SK-N-SH (cell line): ENCODE measurements at regions not wholly inside any gene's neighbourhood (a gene's known extent, or its start where the extent isn't known, plus 50 kb on each side); places are given as distances from the start of the nearest gene placed in this dataset.

Source experiments
- CTCF ChIA-PET: fragments of 300-600, 350-600 bp; formaldehyde crosslinking; extraction: SDS; loops from one replicate; lab custom pipeline; 2021; lab: Yijun Ruan, JAX
- POLR2A ChIA-PET: fragments of 350-600 bp; sonication (Branson Sonifier 250); formaldehyde crosslinking; extraction: SDS; loops from one replicate; lab custom pipeline; 2020; ENCODE audit warnings: antibody characterized with exemption, inconsistent platforms; lab: Yijun Ruan, JAX
- DNase-seq: peaks from one replicate; pipeline ENCODE4 v3.0.0; 2012
- H2AFZ ChIP-seq: fragments of 200-600 bp; sonication (generic); 2 replicates; pipeline ENCODE4 v1.8.1; 2016; ENCODE audit warnings: antibody characterized with exemption, mild to moderate bottlenecking, low read depth
- H3F3A ChIP-seq: fragments of 200-600 bp; sonication (generic); replicated peaks from 2 replicates; pipeline ENCODE3; 2016; ENCODE audit warnings: antibody characterized with exemption, mild to moderate bottlenecking; ENCODE audit not compliant: insufficient read depth
- H3K27ac ChIP-seq, 2 experiments: fragments of 200-500 bp in 1 of 2; fragments of 200-600 bp in 1 of 2; sonication (Bioruptor generic) in 1 of 2; sonication (generic), shearing (Covaris generic) in 1 of 2; 2 replicates each; pipeline versions ENCODE4 v1.5.1 to v1.6.1; 2014 to 2016; ENCODE audit warnings: low read depth in 2 of 2, inconsistent platforms in 1 of 2, low read length in 1 of 2, mild to moderate bottlenecking in 1 of 2, mixed read lengths in 1 of 2
- H3K27me3 ChIP-seq: fragments of 200-600 bp; sonication (generic), shearing (Covaris generic); 2 replicates; pipeline ENCODE4 v1.6.1; 2016; ENCODE audit warnings: mixed run types; ENCODE audit not compliant: insufficient read depth
- H3K36me3 ChIP-seq, 2 experiments: fragments of 200-500 bp in 1 of 2; fragments of 200-600 bp in 1 of 2; sonication (Bioruptor generic) in 1 of 2; sonication (generic) in 1 of 2; replicated peaks in 1 of 2; 2 replicates each; pipeline versions ENCODE3 to v1.5.1; 2014 to 2016; ENCODE audit warnings: low read length in 1 of 2, mild to moderate bottlenecking in 1 of 2; ENCODE audit not compliant: insufficient read depth in 2 of 2, control insufficient read depth in 1 of 2
- H3K4me1 ChIP-seq, 2 experiments: fragments of 200-500 bp in 1 of 2; fragments of 200-600 bp in 1 of 2; sonication (Bioruptor generic) in 1 of 2; sonication (generic), shearing (Covaris generic) in 1 of 2; 2 replicates each; pipeline versions ENCODE4 v1.5.1 to v1.6.1; 2014 to 2016; ENCODE audit warnings: low read depth in 1 of 2, low read length in 1 of 2, mixed run types in 1 of 2; ENCODE audit not compliant: insufficient read depth in 2 of 2, control insufficient read depth in 1 of 2
- H3K4me2 ChIP-seq: fragments of 200-600 bp; sonication (generic), shearing (Covaris generic); 2 replicates; pipeline ENCODE4 v1.6.1; 2017; ENCODE audit warnings: mixed run types
- H3K4me3 ChIP-seq, 2 experiments: fragments of 200-500 bp in 1 of 2; fragments of 200-600 bp in 1 of 2; sonication (Bioruptor generic) in 1 of 2; sonication (generic), shearing (Covaris generic) in 1 of 2; 2 replicates each; pipeline versions ENCODE4 v1.5.1 to v1.8.1; 2014 to 2016; ENCODE audit warnings: low read depth in 2 of 2, inconsistent platforms in 1 of 2, low read length in 1 of 2, mild to moderate bottlenecking in 1 of 2, mixed read lengths in 1 of 2, moderate library complexity in 1 of 2
- H3K79me2 ChIP-seq: fragments of 200-600 bp; sonication (generic); 2 replicates; pipeline ENCODE4 v1.8.1; 2017; ENCODE audit warnings: mild to moderate bottlenecking; ENCODE audit not compliant: insufficient read depth
- H3K9ac ChIP-seq: fragments of 200-600 bp; sonication (generic); 2 replicates; pipeline ENCODE4 v1.6.1; 2017; ENCODE audit warnings: mixed run types
- H3K9me2 ChIP-seq: fragments of 200-600 bp; sonication (generic); 2 replicates; pipeline ENCODE4 v1.6.1; 2017; ENCODE audit warnings: mixed run types
- H3K9me3 ChIP-seq: fragments of 200-600 bp; sonication (generic); 2 replicates; pipeline ENCODE4 v1.6.1; 2017; ENCODE audit warnings: mixed run types, mild to moderate bottlenecking, moderate library complexity
- H4K20me1 ChIP-seq: fragments of 200-600 bp; sonication (generic); 2 replicates; pipeline ENCODE4 v1.6.1; 2017; ENCODE audit warnings: mild to moderate bottlenecking, mixed run types; ENCODE audit not compliant: insufficient read depth
- CTCF ChIP-seq: fragments of 200-600 bp; sonication (generic); IDR thresholded peaks from 2 replicates; pipeline ENCODE4 v1.6.1; 2017; ENCODE audit warnings: antibody characterized with exemption, mild to moderate bottlenecking, moderate library complexity
- EZH2phosphoT487 ChIP-seq: fragments of 200-600 bp; sonication (generic); IDR thresholded peaks from 2 replicates; pipeline ENCODE4 v1.6.1; 2017; ENCODE audit warnings: low read depth, mixed run types, mild to moderate bottlenecking, antibody characterized with exemption, moderate library complexity, borderline replicate concordance
- FOSL2 ChIP-seq: IDR thresholded peaks from 2 replicates; pipeline ENCODE4 v1.4.0; 2012; ENCODE audit warnings: low read depth, mild to moderate bottlenecking, moderate library complexity, borderline replicate concordance
- FOXM1 ChIP-seq: IDR thresholded peaks from 2 replicates; pipeline ENCODE4 v1.4.0; 2012; ENCODE audit warnings: low read depth, mild to moderate bottlenecking
- GATA2 ChIP-seq: sonication (generic); formaldehyde crosslinking; IDR thresholded peaks from 2 replicates; pipeline ENCODE4 v1.5.0; 2020; ENCODE audit warnings: mild to moderate bottlenecking, missing genetic modification reagents
- JUND ChIP-seq: IDR thresholded peaks from 2 replicates; pipeline ENCODE4 v1.4.0; 2012
- NFIC ChIP-seq: IDR thresholded peaks from 2 replicates; pipeline ENCODE4 v1.4.0; 2012; ENCODE audit warnings: borderline replicate concordance
- NRF1 ChIP-seq: IDR thresholded peaks from 2 replicates; pipeline ENCODE4 v1.6.1; 2012; ENCODE audit warnings: low read depth, mild to moderate bottlenecking, low read length
- PBX3 ChIP-seq: IDR thresholded peaks from 2 replicates; pipeline ENCODE4; 2012
- RAD21 ChIP-seq: IDR thresholded peaks from 2 replicates; pipeline ENCODE4 v1.6.1; 2012; ENCODE audit warnings: mild to moderate bottlenecking, low read length
- RCOR1 ChIP-seq: fragments of 150-350 bp; IDR thresholded peaks from 2 replicates; pipeline ENCODE4 v1.6.1; 2017; ENCODE audit warnings: antibody characterized with exemption, low read length
- SIN3A ChIP-seq: IDR thresholded peaks from 2 replicates; pipeline ENCODE4 v1.6.1; 2012; ENCODE audit warnings: low read depth, mild to moderate bottlenecking, low read length, moderate library complexity, borderline replicate concordance
- TCF12 ChIP-seq: IDR thresholded peaks from 2 replicates; pipeline ENCODE4 v1.4.0; 2012
- TEAD4 ChIP-seq: IDR thresholded peaks from 2 replicates; pipeline ENCODE4 v1.4.0; 2012; ENCODE audit warnings: mild to moderate bottlenecking, borderline replicate concordance; ENCODE audit not compliant: insufficient read depth
- WGBS: methylation state at CpG from one replicate; pipeline ENCODE4 v1.1.6; 2017; ENCODE audit warnings: low lambda C conversion rate; 5-methylcytosine and 5-hydroxymethylcytosine counted together
- TF ChIP-seq, protein P1 (sequence below): IDR thresholded peaks from 2 replicates; pipeline ENCODE4 v1.6.1; 2012; ENCODE audit warnings: mild to moderate bottlenecking, low read depth, low read length, moderate library complexity
- TF ChIP-seq, protein P2 (sequence below): fragments of 150-350 bp; IDR thresholded peaks from 2 replicates; pipeline ENCODE4 v1.6.1; 2017; ENCODE audit warnings: antibody characterized with exemption, low read length, low read depth, borderline replicate concordance

DNA sequence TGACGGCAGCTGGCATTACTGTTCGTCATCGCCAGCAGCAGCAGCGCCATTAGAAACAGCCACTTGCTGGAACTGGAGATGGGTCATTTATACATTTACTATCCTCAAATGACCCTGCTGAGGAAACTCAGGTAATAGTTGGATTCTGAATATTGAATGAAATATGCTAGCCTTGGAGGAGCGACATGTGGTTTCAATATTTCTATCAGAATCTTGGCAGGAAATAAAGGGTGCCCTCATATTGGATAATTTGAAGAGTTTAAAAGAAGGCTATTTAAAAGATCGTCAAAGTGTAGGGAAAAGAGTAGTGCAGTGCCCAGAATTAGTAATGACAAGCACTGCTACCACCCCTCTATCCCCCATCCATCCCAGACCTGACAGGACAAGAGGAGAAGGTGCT is 109.6 kb upstream of the CPM start:
- no peaks in the 10 kb centered on the region for H4K20me1 ChIP-seq
- no peaks in the 10 kb centered on the region for H3K79me2 ChIP-seq
- H3K9me2 ChIP-seq, result no peaks in the 10 kb centered on the region
- 66% methylated on average over 6 of the region's 6 CpGs for WGBS
- no peaks in the 10 kb centered on the region for H3K9me3 ChIP-seq
- H3K4me1 ChIP-seq, result no peaks in the 10 kb centered on the region; a peak in 1 of 4 replicates
- POLR2A ChIA-PET, result no interaction called here
- TF ChIP-seq, protein P1, sequence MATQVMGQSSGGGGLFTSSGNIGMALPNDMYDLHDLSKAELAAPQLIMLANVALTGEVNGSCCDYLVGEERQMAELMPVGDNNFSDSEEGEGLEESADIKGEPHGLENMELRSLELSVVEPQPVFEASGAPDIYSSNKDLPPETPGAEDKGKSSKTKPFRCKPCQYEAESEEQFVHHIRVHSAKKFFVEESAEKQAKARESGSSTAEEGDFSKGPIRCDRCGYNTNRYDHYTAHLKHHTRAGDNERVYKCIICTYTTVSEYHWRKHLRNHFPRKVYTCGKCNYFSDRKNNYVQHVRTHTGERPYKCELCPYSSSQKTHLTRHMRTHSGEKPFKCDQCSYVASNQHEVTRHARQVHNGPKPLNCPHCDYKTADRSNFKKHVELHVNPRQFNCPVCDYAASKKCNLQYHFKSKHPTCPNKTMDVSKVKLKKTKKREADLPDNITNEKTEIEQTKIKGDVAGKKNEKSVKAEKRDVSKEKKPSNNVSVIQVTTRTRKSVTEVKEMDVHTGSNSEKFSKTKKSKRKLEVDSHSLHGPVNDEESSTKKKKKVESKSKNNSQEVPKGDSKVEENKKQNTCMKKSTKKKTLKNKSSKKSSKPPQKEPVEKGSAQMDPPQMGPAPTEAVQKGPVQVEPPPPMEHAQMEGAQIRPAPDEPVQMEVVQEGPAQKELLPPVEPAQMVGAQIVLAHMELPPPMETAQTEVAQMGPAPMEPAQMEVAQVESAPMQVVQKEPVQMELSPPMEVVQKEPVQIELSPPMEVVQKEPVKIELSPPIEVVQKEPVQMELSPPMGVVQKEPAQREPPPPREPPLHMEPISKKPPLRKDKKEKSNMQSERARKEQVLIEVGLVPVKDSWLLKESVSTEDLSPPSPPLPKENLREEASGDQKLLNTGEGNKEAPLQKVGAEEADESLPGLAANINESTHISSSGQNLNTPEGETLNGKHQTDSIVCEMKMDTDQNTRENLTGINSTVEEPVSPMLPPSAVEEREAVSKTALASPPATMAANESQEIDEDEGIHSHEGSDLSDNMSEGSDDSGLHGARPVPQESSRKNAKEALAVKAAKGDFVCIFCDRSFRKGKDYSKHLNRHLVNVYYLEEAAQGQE, result no peak
- TF ChIP-seq PBX3 (peak; percentile 23; the same call in 1 of the 2 replicates), TCF12 (peak; percentile 75)
- TF ChIP-seq, all 33 proteins: peak for 2
- H3K27me3 ChIP-seq, result no peaks in the 10 kb centered on the region
- no peak overlapping the region for H2AFZ ChIP-seq
- no peak for DNase-seq
- H3K36me3 ChIP-seq, result no peaks in the 10 kb centered on the region
- CTCF ChIA-PET, result no interaction called here
- no peaks in the 10 kb centered on the region for H3F3A ChIP-seq
- H3K4me2 ChIP-seq, result no peak overlapping the region
- no peak overlapping the region for H3K4me3 ChIP-seq
- peak overlapping the region; percentile 7 to 48; a peak in 2 of 4 replicates for H3K27ac ChIP-seq
- H3K9ac ChIP-seq, result no peak overlapping the region

DNA sequence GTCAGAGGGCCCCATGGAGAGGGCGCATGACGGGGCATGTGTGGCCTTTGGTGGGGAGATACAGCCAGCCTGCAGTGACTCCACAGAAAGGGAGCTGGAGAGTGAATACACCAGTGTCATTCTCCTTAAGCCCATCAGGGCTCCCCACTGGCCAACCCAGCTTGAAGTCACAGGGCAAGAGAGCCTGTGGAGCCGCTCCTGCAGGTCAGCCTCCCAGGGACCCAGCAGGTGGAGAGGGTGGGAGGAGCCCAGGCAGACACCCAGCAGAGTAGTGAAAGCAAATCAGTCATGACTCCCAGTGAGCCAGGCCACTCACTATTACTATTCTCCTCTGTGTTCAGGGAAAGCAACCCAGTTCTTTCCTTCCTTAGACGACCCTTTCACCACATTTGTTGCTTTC is 110.0 kb upstream of the CPM start:
- H3K9me3 ChIP-seq, result no peaks in the 10 kb centered on the region
- no peaks in the 10 kb centered on the region; a peak in 1 of 4 replicates for H3K4me1 ChIP-seq
- H3K4me3 ChIP-seq, result no peak overlapping the region
- H3K9me2 ChIP-seq, result no peaks in the 10 kb centered on the region
- no peaks in the 10 kb centered on the region for H3K27me3 ChIP-seq
- H3K27ac ChIP-seq, result peak overlapping the region; percentile 7 to 48; a peak in 2 of 4 replicates
- ChIA-PET POLR2A (no interaction called here), CTCF (no interaction called here)
- no peak overlapping the region for H3K4me2 ChIP-seq
- no peaks in the 10 kb centered on the region for H3K79me2 ChIP-seq
- no peaks in the 10 kb centered on the region for H3F3A ChIP-seq
- no peak for DNase-seq
- no peaks in the 10 kb centered on the region for H3K36me3 ChIP-seq
- H4K20me1 ChIP-seq, result no peaks in the 10 kb centered on the region
- 46% methylated on average over 3 of the region's 4 CpGs for WGBS
- no peak overlapping the region for H2AFZ ChIP-seq
- no peak overlapping the region for H3K9ac ChIP-seq
- TF ChIP-seq RCOR1 (no peak), CTCF (no peak), GATA2 (CRISPR knock-in tag) (no peak), FOSL2 (no peak), FOXM1 (no peak), PBX3 (no peak), SIN3A (no peak), TCF12 (no peak), EZH2phosphoT487 (no peak), JUND (no peak), NFIC (no peak), TEAD4 (no peak), NRF1 (no peak), RAD21 (no peak)
- TF ChIP-seq, protein P2, sequence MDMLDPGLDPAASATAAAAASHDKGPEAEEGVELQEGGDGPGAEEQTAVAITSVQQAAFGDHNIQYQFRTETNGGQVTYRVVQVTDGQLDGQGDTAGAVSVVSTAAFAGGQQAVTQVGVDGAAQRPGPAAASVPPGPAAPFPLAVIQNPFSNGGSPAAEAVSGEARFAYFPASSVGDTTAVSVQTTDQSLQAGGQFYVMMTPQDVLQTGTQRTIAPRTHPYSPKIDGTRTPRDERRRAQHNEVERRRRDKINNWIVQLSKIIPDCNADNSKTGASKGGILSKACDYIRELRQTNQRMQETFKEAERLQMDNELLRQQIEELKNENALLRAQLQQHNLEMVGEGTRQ, result no peak
